Stimulated activated naive CD8-positive, alpha-beta T cell treated with anti-CD3 and anti-CD28 coated beads, Interleukin-15, amount 100 ng/mL, for 72 hours (primary cell): ENCODE measurements at regions not wholly inside any gene's neighbourhood (a gene's known extent, or its start where the extent isn't known, plus 50 kb on each side); places are given as distances from the start of the nearest gene placed in this dataset.
A peak's percentile ranks its signal among the peaks of the same experiment; 100 is the strongest.

ENCODE experiments used
- ATAC-seq: fragments of 150-1000 bp; cut with Tn5 transposase; 2 replicates; pipeline ENCODE4 v1.10.0; 2021; ENCODE audit warnings: mild to moderate bottlenecking, moderate library complexity
- DNase-seq, 2 donors: peaks; one replicate each; pipeline ENCODE4 v3.0.0; 2021 to 2022
- H3K27ac Mint-ChIP-seq, 2 donors: one replicate each; pipeline ENCODE4 v1.8.0; 2022; ENCODE audit warnings: mild to moderate bottlenecking in 2 of 2, mixed read lengths in 2 of 2, moderate library complexity in 2 of 2
- H3K27me3 Mint-ChIP-seq: one replicate; pipeline ENCODE4 v1.8.0; 2022; ENCODE audit warnings: mixed read lengths
- H3K4me1 Mint-ChIP-seq: one replicate; pipeline ENCODE4 v1.8.0; 2022; ENCODE audit warnings: mild to moderate bottlenecking, mixed read lengths
- H3K4me3 Mint-ChIP-seq, 2 donors: one replicate each; pipeline ENCODE4 v1.8.0; 2022; ENCODE audit warnings: mild to moderate bottlenecking in 2 of 2, mixed read lengths in 2 of 2, moderate library complexity in 1 of 2
- H3K9me3 Mint-ChIP-seq, 2 donors: one replicate each; pipeline ENCODE4 v1.8.0; 2022; ENCODE audit warnings: mixed read lengths in 2 of 2

- Mint-ChIP-seq H3K27me3 (no peaks in the 10 kb centered on the region), H3K4me1 (no peaks in the 10 kb centered on the region), H3K9me3 (peaks cover 5 to 7% of the 10 kb centered on the region in 2 donors), H3K4me3 (no peak overlapping the region), H3K27ac (no peak overlapping the region)
- no peak for ATAC-seq
- DNase-seq: no peak
Observed at GRCh38 chr5:175328176-175328575, 115.8 kb downstream of the DRD1 start.

GRCh38 chr5:175325681-175326080 lies 118.3 kb downstream of the DRD1 start:
- DNase-seq: no peak
- ATAC-seq: no peak
- Mint-ChIP-seq H3K9me3 (peaks cover 0 to 7% of the 10 kb centered on the region in 2 donors), H3K4me1 (no peaks in the 10 kb centered on the region), H3K27me3 (no peaks in the 10 kb centered on the region), H3K4me3 (no peak overlapping the region), H3K27ac (no peak overlapping the region)

GRCh38 chr5:175321927-175322532 lies 122.0 kb downstream of the DRD1 start:
- DNase-seq: peak; percentile 17
- no peaks in the 10 kb centered on the region for H3K4me1 Mint-ChIP-seq
- no peak for ATAC-seq
- H3K9me3 Mint-ChIP-seq: peaks cover 0 to 7% of the 10 kb centered on the region in 2 donors
- H3K27ac Mint-ChIP-seq: no peak overlapping the region
- H3K27me3 Mint-ChIP-seq: no peaks in the 10 kb centered on the region
- no peak overlapping the region for H3K4me3 Mint-ChIP-seq

- DNase-seq (no peak), ATAC-seq (no peak)
- no peak overlapping the region for H3K27ac Mint-ChIP-seq
- H3K27me3 Mint-ChIP-seq: peaks cover 6% of the 10 kb centered on the region
- peaks cover 0 to 7% of the 10 kb centered on the region in 2 donors for H3K9me3 Mint-ChIP-seq
- no peaks in the 10 kb centered on the region for H3K4me1 Mint-ChIP-seq
- no peak overlapping the region for H3K4me3 Mint-ChIP-seq
Observed at GRCh38 chr5:175319199-175319598, 124.8 kb downstream of the DRD1 start.

- Mint-ChIP-seq H3K27ac (no peak overlapping the region), H3K4me3 (no peak overlapping the region), H3K27me3 (peaks cover 16% of the 10 kb centered on the region), H3K4me1 (no peaks in the 10 kb centered on the region), H3K9me3 (peaks cover 0 to 5% of the 10 kb centered on the region in 2 donors)
- ATAC-seq: no peak
- DNase-seq: no peak
Observed at GRCh38 chr5:175317872-175318271, 126.1 kb downstream of the DRD1 start.

GRCh38 chr5:175309218-175309810 lies 134.7 kb downstream of the DRD1 start:
- DNase-seq (no peak), ATAC-seq (no peak)
- H3K4me3 Mint-ChIP-seq: no peak overlapping the region
- peaks cover 8 to 9% of the 10 kb centered on the region in 2 donors for H3K9me3 Mint-ChIP-seq
- H3K27ac Mint-ChIP-seq: no peak overlapping the region
- peaks cover 18% of the 10 kb centered on the region for H3K27me3 Mint-ChIP-seq
- no peaks in the 10 kb centered on the region for H3K4me1 Mint-ChIP-seq

GRCh38 chr5:175308701-175309100 lies 135.3 kb downstream of the DRD1 start:
- DNase-seq: no peak
- Mint-ChIP-seq H3K9me3 (peaks cover 14 to 15% of the 10 kb centered on the region in 2 donors), H3K27ac (no peak overlapping the region), H3K27me3 (peaks cover 12% of the 10 kb centered on the region), H3K4me3 (no peak overlapping the region), H3K4me1 (no peaks in the 10 kb centered on the region)
- no peak for ATAC-seq

GRCh38 chr5:175306381-175306780 lies 137.6 kb downstream of the DRD1 start:
- DNase-seq (no peak), ATAC-seq (no peak)
- Mint-ChIP-seq H3K27ac (no peak overlapping the region), H3K27me3 (peaks cover 7% of the 10 kb centered on the region), H3K4me3 (no peak overlapping the region), H3K9me3 (peaks cover 21 to 23% of the 10 kb centered on the region in 2 donors), H3K4me1 (no peaks in the 10 kb centered on the region)

GRCh38 chr5:175305251-175305650 lies 138.7 kb downstream of the DRD1 start:
- Mint-ChIP-seq H3K27me3 (peaks cover 7% of the 10 kb centered on the region), H3K4me1 (no peaks in the 10 kb centered on the region), H3K27ac (no peak overlapping the region), H3K9me3 (peaks cover 21 to 23% of the 10 kb centered on the region in 2 donors), H3K4me3 (no peak overlapping the region)
- no peak for ATAC-seq
- DNase-seq: no peak

GRCh38 chr5:175290379-175290778 lies 153.6 kb downstream of the DRD1 start:
- Mint-ChIP-seq H3K9me3 (peaks cover 9 to 21% of the 10 kb centered on the region in 2 donors), H3K27ac (no peak overlapping the region), H3K4me3 (no peak overlapping the region), H3K4me1 (no peaks in the 10 kb centered on the region), H3K27me3 (peaks cover 20% of the 10 kb centered on the region)
- ATAC-seq (no peak), DNase-seq (no peak)

GRCh38 chr5:175288048-175288621 lies 155.8 kb downstream of the DRD1 start:
- H3K27ac Mint-ChIP-seq: no peak overlapping the region
- ATAC-seq: no peak
- no peak overlapping the region for H3K4me3 Mint-ChIP-seq
- no peaks in the 10 kb centered on the region for H3K4me1 Mint-ChIP-seq
- DNase-seq: no peak
- peaks cover 10% of the 10 kb centered on the region for H3K27me3 Mint-ChIP-seq
- H3K9me3 Mint-ChIP-seq: no peaks in the 10 kb centered on the region

- no peak overlapping the region for H3K27ac Mint-ChIP-seq
- H3K4me3 Mint-ChIP-seq: no peak overlapping the region
- peaks cover 10% of the 10 kb centered on the region for H3K27me3 Mint-ChIP-seq
- H3K9me3 Mint-ChIP-seq: no peaks in the 10 kb centered on the region
- DNase-seq: no peak
- no peaks in the 10 kb centered on the region for H3K4me1 Mint-ChIP-seq
- ATAC-seq: no peak
Observed at GRCh38 chr5:175286981-175287380, 157.0 kb downstream of the DRD1 start.

GRCh38 chr5:175285261-175285660 lies 158.7 kb downstream of the DRD1 start:
- Mint-ChIP-seq H3K4me1 (no peaks in the 10 kb centered on the region), H3K4me3 (no peak overlapping the region), H3K9me3 (no peaks in the 10 kb centered on the region), H3K27me3 (peaks cover 10% of the 10 kb centered on the region), H3K27ac (no peak overlapping the region)
- DNase-seq (no peak), ATAC-seq (no peak)

GRCh38 chr5:175284806-175285205 lies 159.2 kb downstream of the DRD1 start:
- ATAC-seq: no peak
- no peaks in the 10 kb centered on the region for H3K4me1 Mint-ChIP-seq

GRCh38 chr5:175282611-175283225 lies 161.3 kb downstream of the DRD1 start:
- H3K27me3 Mint-ChIP-seq: peaks cover 10% of the 10 kb centered on the region
- H3K27ac Mint-ChIP-seq: no peak overlapping the region

More at GRCh38 chr5:175284806-175285205, 159.2 kb downstream of the DRD1 start:
- Mint-ChIP-seq H3K27me3 (peaks cover 10% of the 10 kb centered on the region), H3K9me3 (no peaks in the 10 kb centered on the region), H3K4me3 (no peak overlapping the region), H3K27ac (no peak overlapping the region)
- DNase-seq: no peak

GRCh38 chr5:175281714-175282113 lies 162.3 kb downstream of the DRD1 start:
- H3K27ac Mint-ChIP-seq: no peak overlapping the region

More at GRCh38 chr5:175282611-175283225, 161.3 kb downstream of the DRD1 start:
- Mint-ChIP-seq H3K4me1 (no peaks in the 10 kb centered on the region), H3K4me3 (no peak overlapping the region), H3K9me3 (no peaks in the 10 kb centered on the region)
- DNase-seq (no peak), ATAC-seq (no peak)

More at GRCh38 chr5:175281714-175282113, 162.3 kb downstream of the DRD1 start:
- Mint-ChIP-seq H3K9me3 (no peaks in the 10 kb centered on the region), H3K4me3 (no peak overlapping the region), H3K27me3 (peaks cover 10% of the 10 kb centered on the region), H3K4me1 (no peaks in the 10 kb centered on the region)
- ATAC-seq: no peak
- DNase-seq: no peak
